Neural cell (in vitro differentiated cells): ENCODE measurements at regions not wholly inside any gene's neighbourhood (a gene's known extent, or its start where the extent isn't known, plus 50 kb on each side); places are given as distances from the start of the nearest gene placed in this dataset.

Experiments
- H2AFZ ChIP-seq: fragments of 200-600, 300-800 bp; sonication (generic), shearing (Covaris generic); 2 replicates; pipeline ENCODE4 v1.6.0; 2014; ENCODE audit warnings: low read depth, mild to moderate bottlenecking, antibody characterized with exemption, low read length, moderate library complexity
- H3F3A ChIP-seq: fragments of 200-600 bp; shearing (Covaris generic); 2 replicates; pipeline ENCODE4 v1.6.1; 2016; ENCODE audit warnings: mild to moderate bottlenecking, moderate library complexity, mixed read lengths, antibody characterized with exemption, low read length; ENCODE audit not compliant: insufficient read depth, poor library complexity, severe bottlenecking
- H3K27ac ChIP-seq: fragments of 200-600, 300-800 bp; sonication (generic), shearing (Covaris generic); 2 replicates; pipeline ENCODE4 v1.5.1; 2014; ENCODE audit warnings: mild to moderate bottlenecking, low read length, moderate library complexity
- H3K27me3 ChIP-seq: fragments of 300-800, 200-600 bp; sonication (generic), shearing (Covaris generic); 2 replicates; pipeline ENCODE4 v1.6.0; 2014; ENCODE audit warnings: mild to moderate bottlenecking, low read depth, low read length, moderate library complexity; ENCODE audit not compliant: insufficient read depth
- H3K36me3 ChIP-seq: fragments of 300-800, 200-600 bp; sonication (generic), shearing (Covaris generic); 2 replicates; pipeline ENCODE4 v1.5.1; 2014; ENCODE audit warnings: mild to moderate bottlenecking, antibody characterized with exemption, low read length, moderate library complexity; ENCODE audit not compliant: insufficient read depth
- H3K4me2 ChIP-seq: fragments of 300-800, 200-600 bp; sonication (generic), shearing (Covaris generic); 2 replicates; pipeline ENCODE4 v1.6.0; 2014; ENCODE audit warnings: mild to moderate bottlenecking, low read length
- H3K4me3 ChIP-seq: fragments of 300-800, 200-600 bp; sonication (generic), shearing (Covaris generic); 2 replicates; pipeline ENCODE4 v1.5.1; 2014; ENCODE audit warnings: mild to moderate bottlenecking, low read length, moderate library complexity
- H3K79me2 ChIP-seq: fragments of 200-600 bp; shearing (Covaris generic); replicated peaks from 2 replicates; pipeline ENCODE4 v1.6.0; 2014; ENCODE audit warnings: mild to moderate bottlenecking, low read length, moderate library complexity; ENCODE audit not compliant: insufficient read depth
- H3K9ac ChIP-seq: fragments of 300-800, 200-600 bp; sonication (generic), shearing (Covaris generic); 2 replicates; pipeline ENCODE4 v1.6.1; 2016; ENCODE audit warnings: mild to moderate bottlenecking, low read length, mixed read lengths
- H3K9me2 ChIP-seq: fragments of 200-600 bp; shearing (Covaris generic); 2 replicates; pipeline ENCODE4 v1.6.1; 2016; ENCODE audit warnings: mild to moderate bottlenecking, low read length, mixed read lengths; ENCODE audit not compliant: insufficient read depth
- H3K9me3 ChIP-seq: fragments of 200-600, 300-800 bp; sonication (generic), shearing (Covaris generic); 2 replicates; pipeline ENCODE4 v1.6.1; 2016; ENCODE audit warnings: mild to moderate bottlenecking, mixed run types, low read length, moderate library complexity, mixed read lengths
- H4K20me1 ChIP-seq: fragments of 200-600 bp; shearing (Covaris generic); 2 replicates; pipeline ENCODE4 v1.6.1; 2016; ENCODE audit warnings: mild to moderate bottlenecking, mixed run types; ENCODE audit not compliant: insufficient read depth
- EP300 ChIP-seq: fragments of 450-650 bp; conservative IDR thresholded peaks from 2 replicates; pipeline ENCODE4 v1.6.1; 2014; ENCODE audit warnings: antibody characterized with exemption, mild to moderate bottlenecking, moderate library complexity; ENCODE audit not compliant: poor library complexity, severe bottlenecking
- EZH2 ChIP-seq: fragments of 200-600, 300-800 bp; shearing (Covaris generic), sonication (generic); IDR thresholded peaks from 2 replicates; pipeline ENCODE4 v1.6.1; 2014; ENCODE audit warnings: antibody characterized with exemption, low read length, borderline replicate concordance, mild to moderate bottlenecking; ENCODE audit not compliant: insufficient read depth, poor library complexity, severe bottlenecking
- MXI1 ChIP-seq: fragments of 450-650 bp; conservative IDR thresholded peaks from 2 replicates; pipeline ENCODE4 v1.6.1; 2014; ENCODE audit warnings: antibody characterized with exemption, mild to moderate bottlenecking; ENCODE audit not compliant: poor library complexity, severe bottlenecking
- POLR2AphosphoS5 ChIP-seq: IDR thresholded peaks from 2 replicates; pipeline ENCODE4 v1.6.1; 2012
- RAD21 ChIP-seq: fragments of 450-650 bp; conservative IDR thresholded peaks from 2 replicates; pipeline ENCODE4 v1.6.1; 2014; ENCODE audit warnings: antibody characterized with exemption, mild to moderate bottlenecking, moderate library complexity
- REST ChIP-seq: IDR thresholded peaks from 2 replicates; pipeline ENCODE4 v1.6.1; 2012; ENCODE audit warnings: borderline replicate concordance
- SMC3 ChIP-seq: fragments of 450-650 bp; conservative IDR thresholded peaks from 2 replicates; pipeline ENCODE4 v1.6.1; 2014; ENCODE audit warnings: antibody characterized with exemption, mild to moderate bottlenecking, moderate library complexity; ENCODE audit not compliant: poor library complexity
- TAF1 ChIP-seq: IDR thresholded peaks from 2 replicates; pipeline ENCODE4 v1.6.1; 2012; ENCODE audit warnings: low read depth
- TF ChIP-seq, protein P1 (sequence below): fragments of 450-650 bp; IDR thresholded peaks from 2 replicates; pipeline ENCODE4 v1.5.1; 2014; ENCODE audit warnings: antibody characterized with exemption, mild to moderate bottlenecking, moderate library complexity; ENCODE audit not compliant: poor library complexity, severe bottlenecking

GRCh38 chr18:53755914-53756609 lies 468.4 kb downstream of the MBD2 start:
- no peaks in the 10 kb centered on the region for H3K79me2 ChIP-seq
- no peak overlapping the region for H3K9ac ChIP-seq
- no peaks in the 10 kb centered on the region for H3K36me3 ChIP-seq
- no peaks in the 10 kb centered on the region for H3K9me2 ChIP-seq
- peaks cover 73% of the 10 kb centered on the region for H3K27me3 ChIP-seq
- no peaks in the 10 kb centered on the region for H4K20me1 ChIP-seq
- no peak overlapping the region for H3K27ac ChIP-seq
- H3K9me3 ChIP-seq, result no peaks in the 10 kb centered on the region
- no peak overlapping the region for H3K4me2 ChIP-seq
- H3K4me3 ChIP-seq, result no peak overlapping the region
- no peak overlapping the region for H2AFZ ChIP-seq
- H3F3A ChIP-seq, result no peaks in the 10 kb centered on the region
- TF ChIP-seq EP300 (no peak), MXI1 (no peak), RAD21 (no peak), POLR2AphosphoS5 (no peak), EZH2 (no peak), TAF1 (no peak), SMC3 (no peak), REST (no peak)
- TF ChIP-seq, protein P1, sequence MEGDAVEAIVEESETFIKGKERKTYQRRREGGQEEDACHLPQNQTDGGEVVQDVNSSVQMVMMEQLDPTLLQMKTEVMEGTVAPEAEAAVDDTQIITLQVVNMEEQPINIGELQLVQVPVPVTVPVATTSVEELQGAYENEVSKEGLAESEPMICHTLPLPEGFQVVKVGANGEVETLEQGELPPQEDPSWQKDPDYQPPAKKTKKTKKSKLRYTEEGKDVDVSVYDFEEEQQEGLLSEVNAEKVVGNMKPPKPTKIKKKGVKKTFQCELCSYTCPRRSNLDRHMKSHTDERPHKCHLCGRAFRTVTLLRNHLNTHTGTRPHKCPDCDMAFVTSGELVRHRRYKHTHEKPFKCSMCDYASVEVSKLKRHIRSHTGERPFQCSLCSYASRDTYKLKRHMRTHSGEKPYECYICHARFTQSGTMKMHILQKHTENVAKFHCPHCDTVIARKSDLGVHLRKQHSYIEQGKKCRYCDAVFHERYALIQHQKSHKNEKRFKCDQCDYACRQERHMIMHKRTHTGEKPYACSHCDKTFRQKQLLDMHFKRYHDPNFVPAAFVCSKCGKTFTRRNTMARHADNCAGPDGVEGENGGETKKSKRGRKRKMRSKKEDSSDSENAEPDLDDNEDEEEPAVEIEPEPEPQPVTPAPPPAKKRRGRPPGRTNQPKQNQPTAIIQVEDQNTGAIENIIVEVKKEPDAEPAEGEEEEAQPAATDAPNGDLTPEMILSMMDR, result no peak

GRCh38 chr18:53754154-53754553 lies 470.3 kb downstream of the MBD2 start:
- H4K20me1 ChIP-seq, result no peaks in the 10 kb centered on the region
- no peaks in the 10 kb centered on the region for H3K36me3 ChIP-seq
- H3K27me3 ChIP-seq, result peaks cover 80% of the 10 kb centered on the region
- no peak overlapping the region for H2AFZ ChIP-seq
- no peaks in the 10 kb centered on the region for H3K79me2 ChIP-seq
- H3K9me2 ChIP-seq, result no peaks in the 10 kb centered on the region
- TF ChIP-seq TAF1 (no peak), MXI1 (no peak), EZH2 (no peak), POLR2AphosphoS5 (no peak), EP300 (no peak), RAD21 (no peak), SMC3 (no peak), REST (no peak)
- TF ChIP-seq, protein P1, result no peak
- H3F3A ChIP-seq, result no peaks in the 10 kb centered on the region
- no peak overlapping the region for H3K4me2 ChIP-seq
- no peaks in the 10 kb centered on the region for H3K9me3 ChIP-seq
- H3K4me3 ChIP-seq, result no peak overlapping the region
- no peak overlapping the region for H3K27ac ChIP-seq
- H3K9ac ChIP-seq, result no peak overlapping the region
